ENCODE measurements at regions not wholly inside any gene's neighbourhood (a gene's known extent, or its start where the extent isn't known, plus 50 kb on each side); places are given as distances from the start of the nearest gene placed in this dataset.
"Not testable (repeated sequence)": the region's sequence is repeated elsewhere in the genome, so short reads cannot be mapped to it uniquely, and the experiment has no call there.

DNA sequence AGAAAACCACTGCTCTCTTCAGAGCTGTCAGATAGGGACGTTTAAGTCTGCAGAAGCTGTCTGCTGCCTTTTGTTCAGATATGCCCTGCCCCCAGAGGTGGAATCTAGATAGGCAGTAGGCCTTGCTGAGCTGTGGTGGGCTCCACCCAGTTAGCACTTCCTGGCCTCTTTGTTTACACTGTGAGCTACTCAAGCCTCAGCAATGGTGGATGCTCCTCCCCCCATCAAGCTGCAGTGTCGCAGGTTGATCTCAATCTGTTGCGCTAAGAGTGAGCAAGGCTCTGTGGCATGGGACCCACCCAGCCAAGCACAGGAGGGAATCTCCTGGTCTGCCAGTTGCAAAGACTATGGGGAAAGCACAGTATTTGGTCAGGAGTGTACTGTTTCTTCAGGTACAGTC lies 59.2 kb upstream of the ZNF641 start:
- H3K4me3 ChIP-seq (ENCODE audit: low read length), result not testable (repeated sequence)
- DNase-seq (ENCODE audit: low read depth, low spot score), result peak; percentile 50

DNA sequence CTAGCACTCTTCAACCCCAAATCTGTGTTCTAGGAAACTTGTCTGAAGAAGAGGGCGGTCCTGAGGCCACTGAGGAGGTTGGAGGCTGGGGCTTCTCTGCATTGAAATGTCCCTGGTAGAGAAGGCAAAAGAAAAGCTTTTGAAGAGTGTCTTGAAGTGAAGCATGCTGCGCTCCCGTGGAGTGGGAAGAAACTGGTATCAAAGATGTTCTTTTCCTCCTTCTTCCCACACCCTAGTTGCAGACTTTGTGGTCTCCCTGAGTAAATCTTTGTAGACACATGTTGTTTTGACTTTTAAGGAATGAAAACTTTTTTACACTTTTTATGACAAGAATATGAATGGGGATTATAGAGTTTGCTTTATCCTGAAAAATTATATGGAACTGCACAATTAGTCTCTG lies 59.0 kb upstream of the ANP32D start:
- no peak for DNase-seq (ENCODE audit: low read depth, low spot score)

DNA sequence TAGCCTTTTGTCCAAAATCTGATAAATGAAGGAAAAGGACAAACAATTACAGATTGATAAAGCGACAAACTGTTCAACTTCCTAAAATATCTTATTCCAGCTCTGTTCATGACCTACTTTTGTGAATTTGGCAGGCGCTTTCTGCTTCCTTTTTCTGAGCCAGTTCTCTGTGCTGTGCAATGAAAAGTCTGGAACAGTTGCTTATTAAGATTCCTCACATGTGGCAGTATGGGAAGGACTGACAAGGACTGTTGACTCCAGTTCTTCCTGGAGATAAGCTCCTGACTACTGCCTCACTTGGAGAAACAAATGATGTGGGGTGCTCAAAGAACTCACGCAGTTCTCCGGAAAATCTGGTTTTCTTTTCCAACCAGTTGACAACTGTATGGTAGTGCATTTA lies 58.3 kb upstream of the ANP32D start:
- no peak for DNase-seq (ENCODE audit: low read depth, low spot score)
- no peak overlapping the region for H3K4me3 ChIP-seq (ENCODE audit: low read length)

More for the DNA sequence above, 59.0 kb upstream of the ANP32D start:
- no peak overlapping the region for H3K4me3 ChIP-seq (ENCODE audit: low read length)

DNA sequence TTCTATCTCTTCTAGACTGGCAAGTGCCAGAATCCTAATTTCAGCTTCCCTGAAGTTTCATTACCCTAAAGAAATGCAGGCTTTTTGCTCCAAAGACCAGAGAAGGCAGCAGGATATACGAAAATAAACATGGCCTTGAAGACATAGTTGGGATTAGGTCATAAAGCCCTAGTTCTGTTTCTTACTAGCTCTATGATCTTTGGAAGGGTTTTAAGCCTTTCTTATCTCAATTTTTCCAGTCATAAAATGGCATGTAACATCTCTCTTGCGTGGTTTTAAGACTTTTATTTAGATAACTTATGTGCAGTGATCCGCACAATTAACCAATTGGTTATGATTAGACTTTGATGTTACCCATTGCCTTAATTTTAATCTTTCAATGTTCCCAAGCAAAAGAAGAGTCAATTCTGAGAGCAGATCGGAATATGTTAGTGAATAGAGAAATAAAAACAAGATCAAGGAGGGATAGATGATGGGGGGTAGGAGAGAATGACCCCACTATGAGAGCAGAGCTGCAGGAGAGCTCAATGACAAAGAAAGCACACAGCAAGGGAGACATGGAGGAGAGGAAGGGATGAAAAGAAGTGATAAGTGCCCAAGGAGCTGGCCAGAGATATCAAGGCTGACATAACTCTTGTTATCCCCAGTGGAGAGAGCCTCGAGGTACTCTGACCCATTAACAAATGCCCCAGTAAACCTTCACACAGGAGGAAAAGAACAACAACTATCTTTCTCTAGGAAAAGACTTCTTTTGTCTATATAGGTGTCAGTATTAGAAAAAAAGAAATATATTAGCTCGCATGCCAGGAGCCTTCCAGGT lies 53.0 kb upstream of the ANP32D start:
- no peak overlapping the region for H3K4me3 ChIP-seq (ENCODE audit: low read length)
- DNase-seq (ENCODE audit: low read depth, low spot score), result no peak

DNA sequence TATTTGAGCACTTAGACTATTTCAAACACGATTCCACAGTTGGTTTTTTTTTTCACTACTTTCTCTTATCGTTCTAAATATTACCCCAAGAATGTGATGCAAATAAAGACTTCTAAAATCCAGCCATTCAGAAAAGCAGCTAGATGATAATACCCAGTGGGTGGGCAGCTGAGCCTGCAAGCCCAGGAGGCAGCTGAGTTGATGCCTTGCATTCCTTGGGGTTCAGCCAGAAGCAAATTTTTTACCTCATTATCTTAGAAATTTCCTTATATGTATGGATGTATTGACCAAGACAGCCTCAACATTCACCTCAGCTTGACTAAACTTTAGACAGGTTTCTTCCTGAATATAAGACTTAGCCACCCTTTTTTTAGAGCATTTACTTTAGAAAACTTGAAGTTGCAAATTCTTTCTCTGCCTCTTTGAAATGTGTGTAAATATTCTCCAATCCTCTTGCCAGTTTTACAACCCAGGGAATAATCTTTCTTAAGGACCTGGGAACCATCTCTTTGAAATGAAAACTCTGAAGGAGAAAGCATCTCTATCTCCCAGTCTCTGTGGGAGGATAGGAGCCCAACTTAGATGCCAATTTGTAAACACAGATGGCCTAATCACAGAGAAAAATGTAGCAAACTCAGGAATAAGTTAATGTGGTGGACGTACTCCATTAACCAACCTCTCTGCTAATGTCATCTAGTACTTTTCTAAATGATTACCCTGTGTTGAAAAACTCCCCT lies 52.2 kb upstream of the ANP32D start:
- DNase-seq (ENCODE audit: low read depth, low spot score), result no peak
- no peak overlapping the region for H3K4me3 ChIP-seq (ENCODE audit: low read length)

DNA sequence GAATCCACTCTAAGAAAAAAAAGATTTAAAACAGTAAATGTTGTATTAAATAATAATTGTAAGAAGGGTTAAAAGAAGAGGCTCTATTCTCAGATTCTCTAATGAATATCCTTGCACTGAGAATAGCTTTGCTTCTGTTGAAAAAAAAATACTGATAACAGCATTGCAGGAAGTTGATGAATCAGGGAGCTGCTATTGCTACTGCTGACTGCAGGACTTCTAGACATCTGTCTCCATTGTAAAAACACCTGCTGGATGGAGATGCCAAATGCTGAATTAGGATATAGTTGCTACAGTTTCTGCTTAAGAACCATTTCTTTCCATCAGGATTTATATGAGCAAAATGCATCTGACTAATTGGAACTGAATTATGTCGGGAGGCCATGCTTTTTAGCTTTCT lies 50.3 kb upstream of the ANP32D start:
- DNase-seq (ENCODE audit: low read depth, low spot score), result no peak
- no peak overlapping the region for H3K4me3 ChIP-seq (ENCODE audit: low read length)
